ENCODE measurements at regions not wholly inside any gene's neighbourhood (a gene's known extent, or its start where the extent isn't known, plus 50 kb on each side); places are given as distances from the start of the nearest gene placed in this dataset.

DNA sequence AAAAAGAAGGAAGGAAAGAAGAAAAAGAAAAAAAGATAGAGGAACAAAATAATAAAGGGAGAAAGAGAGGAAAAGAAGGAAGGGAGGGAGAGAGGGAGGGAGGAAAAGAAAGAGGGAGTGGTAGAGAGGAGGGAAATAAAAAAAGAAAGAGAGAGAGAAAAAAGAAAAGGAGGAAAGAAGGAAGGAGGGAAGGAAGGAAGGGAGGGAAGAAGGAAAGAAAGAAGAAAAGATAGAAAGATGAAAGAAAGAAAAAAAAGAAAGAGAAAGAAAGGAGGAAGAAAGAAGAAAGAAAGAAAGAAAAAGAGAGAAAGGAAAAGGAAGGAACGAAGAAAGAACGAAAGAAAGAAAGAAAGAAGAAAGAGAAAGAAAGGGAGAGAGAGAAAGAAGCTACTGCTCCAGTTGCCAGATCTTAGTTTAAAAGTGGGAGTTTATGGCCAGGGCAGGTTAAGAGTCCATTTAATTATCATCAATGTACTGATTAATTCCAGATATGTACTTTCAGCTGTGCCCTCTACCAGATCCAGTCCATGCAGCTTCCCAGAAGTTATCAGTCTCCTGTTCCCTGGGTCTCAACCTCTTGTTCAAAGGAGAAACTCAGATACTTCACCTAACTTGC lies 1378.5 kb upstream of the NUDT12 start:
- Histone ChIP-seq H3K27ac (ENCODE audit: insufficient read depth, low read depth, low read length) (no peak overlapping the region), H3K9ac (replicated peaks; ENCODE audit: extremely low read depth, insufficient read depth, low read length) (no peak overlapping the region), H3K4me1 (ENCODE audit: control insufficient read depth, extremely low read depth, insufficient read depth, low read length) (no peaks in the 10 kb centered on the region), H2AFZ (ENCODE audit: low read depth, low read length) (no peak overlapping the region), H3K27me3 (ENCODE audit: control insufficient read depth in 2 of 2, insufficient read depth in 2 of 2, low read length in 2 of 2) (no peaks in the 10 kb centered on the region), H3K9me3 (replicated peaks; ENCODE audit: control insufficient read depth, insufficient read depth, low read length) (no peaks in the 10 kb centered on the region), H3K36me3 (ENCODE audit: control insufficient read depth in 2 of 2, extremely low read depth in 1 of 2, insufficient read depth in 2 of 2, low read length in 2 of 2) (no peaks in the 10 kb centered on the region), H3K79me2 (ENCODE audit: control insufficient read depth, insufficient read depth, low read length) (no peaks in the 10 kb centered on the region), H3K4me2 (ENCODE audit: insufficient read depth, low read length) (no peak overlapping the region), H3K9me1 (replicated peaks; ENCODE audit: control insufficient read depth, extremely low read depth, insufficient read depth, low read length) (no peaks in the 10 kb centered on the region), H4K20me1 (replicated peaks; ENCODE audit: control insufficient read depth, extremely low read depth, insufficient read depth, low read length) (no peaks in the 10 kb centered on the region), H3K4me3 (replicated peaks in 1 of 3; ENCODE audit: insufficient read depth in 1 of 3, low read depth in 1 of 3, low read length in 3 of 3) (no peak overlapping the region)
- POLR2A ChIA-PET, result no interaction called here
- intact Hi-C loops (cut with micrococcal nuclease) (no loop called here), dilution Hi-C loops (cut with MboI; ENCODE audit: extremely low pct_ligation_motif_present, low sequenced_read_pairs) (no loop called here)
- DNase-seq (ENCODE audit: low read depth, low spot score) (no peak), FAIRE-seq (no peak)
- BruUV-seq (replicated peaks), result no TSS peak
- CTCF ChIA-PET, result no interaction called here
- no peak for TF ChIP-seq POLR2AphosphoS5 (IDR thresholded peaks at IDR 0.05; ENCODE audit: insufficient read depth, low read depth, low read length)

DNA sequence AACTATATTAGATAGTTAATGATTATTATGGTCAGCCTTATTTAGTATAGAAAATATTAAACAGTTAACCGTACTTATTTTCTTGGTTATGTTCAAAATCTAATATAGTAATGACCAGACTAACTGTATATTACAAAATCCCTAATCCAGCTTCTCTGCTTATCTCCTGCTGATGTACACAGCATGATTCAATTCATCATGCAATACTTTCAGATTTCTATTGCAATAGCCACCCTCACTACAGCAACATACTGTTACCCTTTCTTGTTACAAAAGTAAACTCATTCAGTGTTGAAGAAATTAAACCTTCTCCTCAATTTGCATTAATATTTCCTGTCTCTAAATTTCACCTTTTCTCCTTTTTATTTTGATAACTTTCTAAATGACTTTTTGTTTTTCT lies 1375.0 kb upstream of the NUDT12 start:
- intact Hi-C loops (cut with micrococcal nuclease), result no loop called here
- Histone ChIP-seq H3K9me3 (replicated peaks; ENCODE audit: control insufficient read depth, insufficient read depth, low read length) (no peaks in the 10 kb centered on the region), H3K9me1 (replicated peaks; ENCODE audit: control insufficient read depth, extremely low read depth, insufficient read depth, low read length) (no peaks in the 10 kb centered on the region), H3K27ac (ENCODE audit: insufficient read depth, low read depth, low read length) (no peak overlapping the region), H3K9ac (replicated peaks; ENCODE audit: extremely low read depth, insufficient read depth, low read length) (no peak overlapping the region), H2AFZ (ENCODE audit: low read depth, low read length) (no peak overlapping the region), H4K20me1 (replicated peaks; ENCODE audit: control insufficient read depth, extremely low read depth, insufficient read depth, low read length) (no peaks in the 10 kb centered on the region), H3K4me1 (ENCODE audit: control insufficient read depth, extremely low read depth, insufficient read depth, low read length) (no peaks in the 10 kb centered on the region), H3K27me3 (ENCODE audit: control insufficient read depth in 2 of 2, insufficient read depth in 2 of 2, low read length in 2 of 2) (no peaks in the 10 kb centered on the region), H3K36me3 (ENCODE audit: control insufficient read depth in 2 of 2, extremely low read depth in 1 of 2, insufficient read depth in 2 of 2, low read length in 2 of 2) (no peaks in the 10 kb centered on the region), H3K4me3 (replicated peaks in 1 of 3; ENCODE audit: insufficient read depth in 1 of 3, low read depth in 1 of 3, low read length in 3 of 3) (no peak overlapping the region), H3K4me2 (ENCODE audit: insufficient read depth, low read length) (no peak overlapping the region), H3K79me2 (ENCODE audit: control insufficient read depth, insufficient read depth, low read length) (no peaks in the 10 kb centered on the region)
- FAIRE-seq, result no peak
- DNase-seq (ENCODE audit: low read depth, low spot score), result no peak
- POLR2A ChIA-PET, result no interaction called here
- BruUV-seq (replicated peaks), result no TSS peak
- CTCF ChIA-PET, result no interaction called here
- dilution Hi-C loops (cut with MboI; ENCODE audit: extremely low pct_ligation_motif_present, low sequenced_read_pairs), result no loop called here
- TF ChIP-seq JUN (IDR thresholded peaks at IDR 0.05; ENCODE audit: borderline replicate concordance, insufficient read depth, insufficient read length, low read depth), result no peak
- no peak for TF ChIP-seq FOS (IDR thresholded peaks at IDR 0.05; ENCODE audit: borderline replicate concordance, insufficient read depth, low read length)

Data from endothelial cell of umbilical vein (primary cell).